ENCODE measurements at regions not wholly inside any gene's neighbourhood (a gene's known extent, or its start where the extent isn't known, plus 50 kb on each side); places are given as distances from the start of the nearest gene placed in this dataset.

DNA sequence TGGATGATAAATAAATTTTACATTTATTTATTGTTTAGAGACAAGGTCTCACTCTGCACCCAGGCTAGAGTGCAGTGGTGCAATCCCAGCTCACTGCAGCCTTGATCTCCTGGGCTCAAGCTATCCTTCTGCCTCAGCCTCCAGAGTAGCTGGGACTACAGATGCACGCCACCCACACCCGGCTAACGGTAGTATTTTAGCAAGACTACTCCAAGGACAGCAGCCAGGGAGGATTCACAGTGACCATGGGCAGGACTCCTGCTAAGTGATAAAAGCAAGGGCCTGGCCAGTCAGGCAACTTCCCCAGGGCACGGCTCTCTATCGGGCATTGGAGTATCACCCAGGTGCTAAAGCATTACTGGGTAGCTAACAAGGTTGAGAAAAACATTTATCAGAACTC is 55.4 kb downstream of the ARL6IP4 start:
- no peak overlapping the region for H3K9ac ChIP-seq (ENCODE audit: control insufficient read depth, extremely low read depth, insufficient read depth, low read length)
- DNase-seq (ENCODE audit: low read depth, low spot score), result no peak
- peaks cover 5 to 6% of the 10 kb centered on the region in 2 experiments for H3K36me3 ChIP-seq (ENCODE audit: control insufficient read depth in 2 of 2, extremely low read depth in 1 of 2, insufficient read depth in 2 of 2, low read length in 2 of 2)
- dilution Hi-C loops (cut with MboI; ENCODE audit: extremely low pct_ligation_motif_present, low sequenced_read_pairs), result no loop called here
- no peak overlapping the region for H3K27ac ChIP-seq (ENCODE audit: control insufficient read depth, insufficient read depth, low read length)
- no peaks in the 10 kb centered on the region for H3K9me3 ChIP-seq (ENCODE audit: control insufficient read depth, low read depth, low read length)
- H3K9me1 ChIP-seq (ENCODE audit: control insufficient read depth, extremely low read depth, insufficient read depth, low read length), result no peaks in the 10 kb centered on the region
- no peaks in the 10 kb centered on the region for H3K79me2 ChIP-seq (ENCODE audit: control insufficient read depth, insufficient read depth, low read length)
- no peak overlapping the region for H2AFZ ChIP-seq (ENCODE audit: control insufficient read depth, low read length)
- no peaks in the 10 kb centered on the region for H4K20me1 ChIP-seq (ENCODE audit: control insufficient read depth, extremely low read depth, insufficient read depth, low read length)
- no peaks in the 10 kb centered on the region for H3K27me3 ChIP-seq (ENCODE audit: control insufficient read depth, extremely low read depth, insufficient read depth, low read length)
- H3K4me1 ChIP-seq (ENCODE audit: control insufficient read depth, extremely low read depth, insufficient read depth, low read length), result peaks cover 9% of the 10 kb centered on the region
- H3K4me3 ChIP-seq (ENCODE audit: control insufficient read depth in 2 of 3, extremely low read depth in 1 of 3, insufficient read depth in 2 of 3, low read depth in 1 of 3, low read length in 3 of 3), result no peak overlapping the region
- no peak for TF ChIP-seq EZH2 (IDR thresholded peaks at IDR 0.05; ENCODE audit: low read length)
- TF ChIP-seq, protein P1, sequence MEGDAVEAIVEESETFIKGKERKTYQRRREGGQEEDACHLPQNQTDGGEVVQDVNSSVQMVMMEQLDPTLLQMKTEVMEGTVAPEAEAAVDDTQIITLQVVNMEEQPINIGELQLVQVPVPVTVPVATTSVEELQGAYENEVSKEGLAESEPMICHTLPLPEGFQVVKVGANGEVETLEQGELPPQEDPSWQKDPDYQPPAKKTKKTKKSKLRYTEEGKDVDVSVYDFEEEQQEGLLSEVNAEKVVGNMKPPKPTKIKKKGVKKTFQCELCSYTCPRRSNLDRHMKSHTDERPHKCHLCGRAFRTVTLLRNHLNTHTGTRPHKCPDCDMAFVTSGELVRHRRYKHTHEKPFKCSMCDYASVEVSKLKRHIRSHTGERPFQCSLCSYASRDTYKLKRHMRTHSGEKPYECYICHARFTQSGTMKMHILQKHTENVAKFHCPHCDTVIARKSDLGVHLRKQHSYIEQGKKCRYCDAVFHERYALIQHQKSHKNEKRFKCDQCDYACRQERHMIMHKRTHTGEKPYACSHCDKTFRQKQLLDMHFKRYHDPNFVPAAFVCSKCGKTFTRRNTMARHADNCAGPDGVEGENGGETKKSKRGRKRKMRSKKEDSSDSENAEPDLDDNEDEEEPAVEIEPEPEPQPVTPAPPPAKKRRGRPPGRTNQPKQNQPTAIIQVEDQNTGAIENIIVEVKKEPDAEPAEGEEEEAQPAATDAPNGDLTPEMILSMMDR (optimal IDR thresholded peaks at IDR 0.05 in 1 of 3, IDR thresholded peaks at IDR 0.05 in 1 of 3, conservative IDR thresholded peaks at IDR 0.05 in 1 of 3; ENCODE audit: extremely low read depth in 1 of 3, insufficient read depth in 2 of 3, low read length in 3 of 3), result no peak
- no peak overlapping the region for H3K4me2 ChIP-seq (ENCODE audit: control insufficient read depth, extremely low read depth, insufficient read depth, low read depth, low read length)
- FAIRE-seq, result no peak

- H3K9me3 ChIP-seq (ENCODE audit: control insufficient read depth, low read depth, low read length), result no peaks in the 10 kb centered on the region
- H3K4me2 ChIP-seq (ENCODE audit: control insufficient read depth, extremely low read depth, insufficient read depth, low read depth, low read length), result no peak overlapping the region
- H3K36me3 ChIP-seq (ENCODE audit: control insufficient read depth in 2 of 2, extremely low read depth in 1 of 2, insufficient read depth in 2 of 2, low read length in 2 of 2), result peaks cover 5 to 6% of the 10 kb centered on the region in 2 experiments
- no peaks in the 10 kb centered on the region for H3K27me3 ChIP-seq (ENCODE audit: control insufficient read depth, extremely low read depth, insufficient read depth, low read length)
- dilution Hi-C loops (cut with MboI; ENCODE audit: extremely low pct_ligation_motif_present, low sequenced_read_pairs), result no loop called here
- H3K4me3 ChIP-seq (ENCODE audit: control insufficient read depth in 2 of 3, extremely low read depth in 1 of 3, insufficient read depth in 2 of 3, low read depth in 1 of 3, low read length in 3 of 3), result no peak overlapping the region
- H3K79me2 ChIP-seq (ENCODE audit: control insufficient read depth, insufficient read depth, low read length), result no peaks in the 10 kb centered on the region
- DNase-seq (ENCODE audit: low read depth, low spot score) (no peak), FAIRE-seq (no peak)
- peaks cover 9% of the 10 kb centered on the region for H3K4me1 ChIP-seq (ENCODE audit: control insufficient read depth, extremely low read depth, insufficient read depth, low read length)
- TF ChIP-seq EZH2 (IDR thresholded peaks at IDR 0.05; ENCODE audit: low read length), result no peak
- TF ChIP-seq, protein P1 (optimal IDR thresholded peaks at IDR 0.05 in 1 of 3, IDR thresholded peaks at IDR 0.05 in 1 of 3, conservative IDR thresholded peaks at IDR 0.05 in 1 of 3; ENCODE audit: extremely low read depth in 1 of 3, insufficient read depth in 2 of 3, low read length in 3 of 3), result no peak
- H4K20me1 ChIP-seq (ENCODE audit: control insufficient read depth, extremely low read depth, insufficient read depth, low read length), result no peaks in the 10 kb centered on the region
- H3K9me1 ChIP-seq (ENCODE audit: control insufficient read depth, extremely low read depth, insufficient read depth, low read length), result no peaks in the 10 kb centered on the region
- H3K27ac ChIP-seq (ENCODE audit: control insufficient read depth, insufficient read depth, low read length), result no peak overlapping the region
- no peak overlapping the region for H3K9ac ChIP-seq (ENCODE audit: control insufficient read depth, extremely low read depth, insufficient read depth, low read length)
- no peak overlapping the region for H2AFZ ChIP-seq (ENCODE audit: control insufficient read depth, low read length)
These were observed 54.4 kb downstream of the ARL6IP4 start for GRCh38 chr12:123034865-123035264.
